HG03521 (cell line): ENCODE measurements at regions not wholly inside any gene's neighbourhood (a gene's known extent, or its start where the extent isn't known, plus 50 kb on each side); places are given as distances from the start of the nearest gene placed in this dataset.

Experiments used
- ATAC-seq: cut with Tn5 transposase; IDR thresholded peaks from one replicate; pipeline ENCODE4 v1.9.1; 2021; ENCODE audit warnings: mild to moderate bottlenecking, moderate library complexity; ENCODE audit not compliant: unreplicated experiment

GRCh38 chr1:191561276-191561675, 597.0 kb upstream of the RGS18 start:
- ATAC-seq = no peak

- ATAC-seq = no peak
Measured at GRCh38 chr1:191564275-191564674, 594.0 kb upstream of the RGS18 start.

GRCh38 chr1:191572479-191572878, 585.8 kb upstream of the RGS18 start:
- ATAC-seq = no peak

GRCh38 chr1:191575180-191575579, 583.1 kb upstream of the RGS18 start:
- no peak for ATAC-seq

GRCh38 chr1:191575746-191576145, 582.5 kb upstream of the RGS18 start:
- no peak for ATAC-seq

- ATAC-seq = no peak
Measured at GRCh38 chr1:191577213-191577612, 581.0 kb upstream of the RGS18 start.

- no peak for ATAC-seq
Measured at GRCh38 chr1:191578281-191578680, 580.0 kb upstream of the RGS18 start.

- no peak for ATAC-seq
Measured at GRCh38 chr1:191579019-191579418, 579.2 kb upstream of the RGS18 start.

GRCh38 chr1:191582169-191582568, 576.1 kb upstream of the RGS18 start:
- peak; percentile 66 for ATAC-seq

- no peak for ATAC-seq
Measured at GRCh38 chr1:191585095-191585494, 573.2 kb upstream of the RGS18 start.

GRCh38 chr1:191588905-191589304, 569.4 kb upstream of the RGS18 start:
- no peak for ATAC-seq

- no peak for ATAC-seq
Measured at GRCh38 chr1:191589536-191589935, 568.7 kb upstream of the RGS18 start.

GRCh38 chr1:191590578-191590977, 567.7 kb upstream of the RGS18 start:
- ATAC-seq = no peak

GRCh38 chr1:191592039-191592438, 566.2 kb upstream of the RGS18 start:
- no peak for ATAC-seq

- no peak for ATAC-seq
Measured at GRCh38 chr1:191592907-191593306, 565.4 kb upstream of the RGS18 start.

- ATAC-seq = no peak
Measured at GRCh38 chr1:191595170-191595569, 563.1 kb upstream of the RGS18 start.

- ATAC-seq = no peak
Measured at GRCh38 chr1:191608367-191608766, 549.9 kb upstream of the RGS18 start.

- ATAC-seq = no peak
Measured at GRCh38 chr1:191609305-191609704, 549.0 kb upstream of the RGS18 start.

- ATAC-seq = no peak
Measured at GRCh38 chr1:191615101-191615821, 543.0 kb upstream of the RGS18 start.

- no peak for ATAC-seq
Measured at GRCh38 chr1:191618181-191618580, 540.1 kb upstream of the RGS18 start.

- ATAC-seq = no peak
Measured at GRCh38 chr1:191620883-191621282, 537.4 kb upstream of the RGS18 start.

GRCh38 chr1:191624044-191624443, 534.2 kb upstream of the RGS18 start:
- ATAC-seq = no peak

- no peak for ATAC-seq
Measured at GRCh38 chr1:191629836-191630235, 528.4 kb upstream of the RGS18 start.
